ENCODE measurements at regions not wholly inside any gene's neighbourhood (a gene's known extent, or its start where the extent isn't known, plus 50 kb on each side); places are given as distances from the start of the nearest gene placed in this dataset.

GRCh38 chr1:5198328-5198727 lies 543.9 kb downstream of the AJAP1 start:
- DNase-seq (ENCODE audit: extremely low spot score) = no peak
- ChIA-PET CTCF (no interaction called here), POLR2A (no interaction called here)
- TF ChIP-seq TARDBP (IDR thresholded peaks at IDR 0.05) (no peak), FOXA1 (IDR thresholded peaks at IDR 0.05) (no peak), ZNF384 (IDR thresholded peaks at IDR 0.05) (no peak), LEF1 (IDR thresholded peaks at IDR 0.05; ENCODE audit: borderline replicate concordance) (no peak), ELF4 (IDR thresholded peaks at IDR 0.05) (no peak), FOXM1 (IDR thresholded peaks at IDR 0.05; ENCODE audit: borderline replicate concordance) (no peak), FOXK2 (IDR thresholded peaks at IDR 0.05) (no peak), SP1 (IDR thresholded peaks at IDR 0.05) (no peak), ARNT (IDR thresholded peaks at IDR 0.05) (no peak), SUZ12 (IDR thresholded peaks at IDR 0.05) (no peak), HDGF (IDR thresholded peaks at IDR 0.05; ENCODE audit: borderline replicate concordance) (no peak), NFRKB (IDR thresholded peaks at IDR 0.05) (no peak), CTBP1 (IDR thresholded peaks at IDR 0.05; ENCODE audit: borderline replicate concordance) (no peak), PKNOX1 (IDR thresholded peaks at IDR 0.05) (no peak), BHLHE40 (IDR thresholded peaks at IDR 0.05; ENCODE audit: borderline replicate concordance) (no peak), L3MBTL2 (conservative IDR thresholded peaks at IDR 0.05) (no peak)

- DNase-seq (ENCODE audit: extremely low spot score) = no peak
- POLR2A ChIA-PET = no interaction called here
- CTCF ChIA-PET = no interaction called here
- TF ChIP-seq PKNOX1 (IDR thresholded peaks at IDR 0.05) = no peak
- no peak for TF ChIP-seq HDGF (IDR thresholded peaks at IDR 0.05; ENCODE audit: borderline replicate concordance)
- TF ChIP-seq ELF4 (IDR thresholded peaks at IDR 0.05) = no peak
- no peak for TF ChIP-seq LEF1 (IDR thresholded peaks at IDR 0.05; ENCODE audit: borderline replicate concordance)
- no peak for TF ChIP-seq L3MBTL2 (conservative IDR thresholded peaks at IDR 0.05)
- no peak for TF ChIP-seq FOXA1 (IDR thresholded peaks at IDR 0.05)
- no peak for TF ChIP-seq FOXK2 (IDR thresholded peaks at IDR 0.05)
- TF ChIP-seq CTBP1 (IDR thresholded peaks at IDR 0.05; ENCODE audit: borderline replicate concordance) = no peak
- no peak for TF ChIP-seq SUZ12 (IDR thresholded peaks at IDR 0.05)
- TF ChIP-seq TARDBP (IDR thresholded peaks at IDR 0.05) = no peak
- TF ChIP-seq BHLHE40 (IDR thresholded peaks at IDR 0.05; ENCODE audit: borderline replicate concordance) = no peak
- TF ChIP-seq FOXM1 (IDR thresholded peaks at IDR 0.05; ENCODE audit: borderline replicate concordance) = no peak
Measured at GRCh38 chr1:5191470-5191869, 537.1 kb downstream of the AJAP1 start.

- TF ChIP-seq HDGF (IDR thresholded peaks at IDR 0.05; ENCODE audit: borderline replicate concordance) (no peak), FOXA1 (IDR thresholded peaks at IDR 0.05) (no peak), ARNT (IDR thresholded peaks at IDR 0.05) (no peak), NFRKB (IDR thresholded peaks at IDR 0.05) (no peak), PKNOX1 (IDR thresholded peaks at IDR 0.05) (no peak), BHLHE40 (IDR thresholded peaks at IDR 0.05; ENCODE audit: borderline replicate concordance) (no peak), LEF1 (IDR thresholded peaks at IDR 0.05; ENCODE audit: borderline replicate concordance) (no peak), ELF4 (IDR thresholded peaks at IDR 0.05) (no peak), FOXM1 (IDR thresholded peaks at IDR 0.05; ENCODE audit: borderline replicate concordance) (no peak), FOXK2 (IDR thresholded peaks at IDR 0.05) (no peak)
- ChIA-PET CTCF (no interaction called here), POLR2A (no interaction called here)
- DNase-seq (ENCODE audit: extremely low spot score) = no peak
Measured at GRCh38 chr1:5189384-5189783, 535.0 kb downstream of the AJAP1 start.

GRCh38 chr1:5165762-5166161 lies 511.4 kb downstream of the AJAP1 start:
- TF ChIP-seq ARNT (IDR thresholded peaks at IDR 0.05) (no peak), HDGF (IDR thresholded peaks at IDR 0.05; ENCODE audit: borderline replicate concordance) (no peak), SP1 (IDR thresholded peaks at IDR 0.05) (no peak), LEF1 (IDR thresholded peaks at IDR 0.05; ENCODE audit: borderline replicate concordance) (no peak), FOXK2 (IDR thresholded peaks at IDR 0.05) (no peak), ELF4 (IDR thresholded peaks at IDR 0.05) (no peak), BHLHE40 (IDR thresholded peaks at IDR 0.05; ENCODE audit: borderline replicate concordance) (no peak)
- ChIA-PET POLR2A (no interaction called here), CTCF (no interaction called here)
- DNase-seq (ENCODE audit: extremely low spot score) = no peak

- CTCF ChIA-PET = no interaction called here
- TF ChIP-seq FOXA1 (IDR thresholded peaks at IDR 0.05) = no peak
- no peak for TF ChIP-seq FOXM1 (IDR thresholded peaks at IDR 0.05; ENCODE audit: borderline replicate concordance)
- no peak for TF ChIP-seq NFRKB (IDR thresholded peaks at IDR 0.05)
- TF ChIP-seq ZNF384 (IDR thresholded peaks at IDR 0.05) = no peak
- TF ChIP-seq FOXK2 (IDR thresholded peaks at IDR 0.05) = no peak
- TF ChIP-seq PKNOX1 (IDR thresholded peaks at IDR 0.05) = no peak
- TF ChIP-seq TARDBP (IDR thresholded peaks at IDR 0.05) = no peak
- TF ChIP-seq SP1 (IDR thresholded peaks at IDR 0.05) = no peak
- TF ChIP-seq L3MBTL2 (conservative IDR thresholded peaks at IDR 0.05) = no peak
- TF ChIP-seq CTBP1 (IDR thresholded peaks at IDR 0.05; ENCODE audit: borderline replicate concordance) = no peak
- TF ChIP-seq SUZ12 (IDR thresholded peaks at IDR 0.05) = no peak
- no peak for TF ChIP-seq ARNT (IDR thresholded peaks at IDR 0.05)
- no peak for TF ChIP-seq HDGF (IDR thresholded peaks at IDR 0.05; ENCODE audit: borderline replicate concordance)
- TF ChIP-seq BHLHE40 (IDR thresholded peaks at IDR 0.05; ENCODE audit: borderline replicate concordance) = no peak
- TF ChIP-seq LEF1 (IDR thresholded peaks at IDR 0.05; ENCODE audit: borderline replicate concordance) = no peak
- no peak for TF ChIP-seq ELF4 (IDR thresholded peaks at IDR 0.05)
- POLR2A ChIA-PET = no interaction called here
- DNase-seq (ENCODE audit: extremely low spot score) = no peak
Measured at GRCh38 chr1:5164158-5164557, 509.7 kb downstream of the AJAP1 start.

GRCh38 chr1:5161372-5161771 lies 507.0 kb downstream of the AJAP1 start:
- no peak for DNase-seq (ENCODE audit: extremely low spot score)
- ChIA-PET CTCF (no interaction called here), POLR2A (no interaction called here)
- no peak for TF ChIP-seq PKNOX1 (IDR thresholded peaks at IDR 0.05)
- TF ChIP-seq FOXA1 (IDR thresholded peaks at IDR 0.05) = no peak
- no peak for TF ChIP-seq FOXM1 (IDR thresholded peaks at IDR 0.05; ENCODE audit: borderline replicate concordance)
- no peak for TF ChIP-seq FOXK2 (IDR thresholded peaks at IDR 0.05)
- no peak for TF ChIP-seq SP1 (IDR thresholded peaks at IDR 0.05)
- TF ChIP-seq NFRKB (IDR thresholded peaks at IDR 0.05) = no peak

All from HEK293T (cell line).